ENCODE measurements at regions not wholly inside any gene's neighbourhood (a gene's known extent, or its start where the extent isn't known, plus 50 kb on each side); places are given as distances from the start of the nearest gene placed in this dataset.

DNA sequence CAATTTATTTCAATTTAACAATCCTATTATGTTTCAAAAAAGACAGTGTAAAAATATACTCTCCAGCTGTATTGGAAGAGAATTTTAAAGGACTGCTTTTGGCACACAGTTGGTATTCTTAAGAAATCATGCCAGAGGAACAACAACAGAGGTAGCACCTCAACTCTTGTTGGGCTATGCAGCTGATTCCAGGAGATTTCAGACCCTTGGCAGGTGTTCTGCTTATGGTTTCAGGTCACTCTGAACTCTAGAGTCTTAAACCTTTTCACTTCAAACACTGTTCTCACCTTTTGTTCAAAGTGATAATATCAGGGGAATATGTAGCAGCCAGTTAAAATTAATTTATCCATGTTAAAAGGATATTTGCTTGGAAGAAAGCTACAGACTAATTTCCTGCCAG lies 160.1 kb downstream of the PFKFB3 start:
- TF ChIP-seq, protein P1, sequence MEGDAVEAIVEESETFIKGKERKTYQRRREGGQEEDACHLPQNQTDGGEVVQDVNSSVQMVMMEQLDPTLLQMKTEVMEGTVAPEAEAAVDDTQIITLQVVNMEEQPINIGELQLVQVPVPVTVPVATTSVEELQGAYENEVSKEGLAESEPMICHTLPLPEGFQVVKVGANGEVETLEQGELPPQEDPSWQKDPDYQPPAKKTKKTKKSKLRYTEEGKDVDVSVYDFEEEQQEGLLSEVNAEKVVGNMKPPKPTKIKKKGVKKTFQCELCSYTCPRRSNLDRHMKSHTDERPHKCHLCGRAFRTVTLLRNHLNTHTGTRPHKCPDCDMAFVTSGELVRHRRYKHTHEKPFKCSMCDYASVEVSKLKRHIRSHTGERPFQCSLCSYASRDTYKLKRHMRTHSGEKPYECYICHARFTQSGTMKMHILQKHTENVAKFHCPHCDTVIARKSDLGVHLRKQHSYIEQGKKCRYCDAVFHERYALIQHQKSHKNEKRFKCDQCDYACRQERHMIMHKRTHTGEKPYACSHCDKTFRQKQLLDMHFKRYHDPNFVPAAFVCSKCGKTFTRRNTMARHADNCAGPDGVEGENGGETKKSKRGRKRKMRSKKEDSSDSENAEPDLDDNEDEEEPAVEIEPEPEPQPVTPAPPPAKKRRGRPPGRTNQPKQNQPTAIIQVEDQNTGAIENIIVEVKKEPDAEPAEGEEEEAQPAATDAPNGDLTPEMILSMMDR (IDR thresholded peaks at IDR 0.05): no peak
- no peak for TF ChIP-seq POLR2A (IDR thresholded peaks at IDR 0.05)
